ENCODE measurements at regions not wholly inside any gene's neighbourhood (a gene's known extent, or its start where the extent isn't known, plus 50 kb on each side); places are given as distances from the start of the nearest gene placed in this dataset.
A peak's percentile ranks its signal among the peaks of the same experiment; 100 is the strongest.

DNA sequence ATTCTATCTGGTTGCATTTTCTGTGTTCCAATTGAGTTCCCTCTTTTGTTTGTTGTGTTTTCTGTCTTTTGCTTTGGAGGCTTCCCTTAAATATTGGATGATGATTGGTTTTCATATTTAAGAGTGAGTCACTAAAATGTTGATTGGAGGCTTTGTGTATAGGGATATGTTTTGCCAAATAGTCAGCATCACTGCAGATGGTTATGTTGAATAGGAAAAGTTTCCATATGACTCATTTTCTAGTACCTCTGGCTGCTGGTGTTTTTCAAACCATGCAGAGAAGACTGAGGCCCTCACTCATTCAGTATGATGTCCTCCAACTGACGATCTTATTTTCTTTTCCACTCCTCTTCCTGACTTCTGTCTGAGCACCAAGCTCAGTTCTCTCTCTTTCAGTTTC lies 1290.0 kb downstream of the EFNA5 start:
- DNase-seq (ENCODE audit: low read depth) = no peak
- no peak overlapping the region for H3K4me3 ChIP-seq (ENCODE audit: low read length)
- TF ChIP-seq, protein P1, sequence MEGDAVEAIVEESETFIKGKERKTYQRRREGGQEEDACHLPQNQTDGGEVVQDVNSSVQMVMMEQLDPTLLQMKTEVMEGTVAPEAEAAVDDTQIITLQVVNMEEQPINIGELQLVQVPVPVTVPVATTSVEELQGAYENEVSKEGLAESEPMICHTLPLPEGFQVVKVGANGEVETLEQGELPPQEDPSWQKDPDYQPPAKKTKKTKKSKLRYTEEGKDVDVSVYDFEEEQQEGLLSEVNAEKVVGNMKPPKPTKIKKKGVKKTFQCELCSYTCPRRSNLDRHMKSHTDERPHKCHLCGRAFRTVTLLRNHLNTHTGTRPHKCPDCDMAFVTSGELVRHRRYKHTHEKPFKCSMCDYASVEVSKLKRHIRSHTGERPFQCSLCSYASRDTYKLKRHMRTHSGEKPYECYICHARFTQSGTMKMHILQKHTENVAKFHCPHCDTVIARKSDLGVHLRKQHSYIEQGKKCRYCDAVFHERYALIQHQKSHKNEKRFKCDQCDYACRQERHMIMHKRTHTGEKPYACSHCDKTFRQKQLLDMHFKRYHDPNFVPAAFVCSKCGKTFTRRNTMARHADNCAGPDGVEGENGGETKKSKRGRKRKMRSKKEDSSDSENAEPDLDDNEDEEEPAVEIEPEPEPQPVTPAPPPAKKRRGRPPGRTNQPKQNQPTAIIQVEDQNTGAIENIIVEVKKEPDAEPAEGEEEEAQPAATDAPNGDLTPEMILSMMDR (conservative IDR thresholded peaks at IDR 0.05; ENCODE audit: low read depth, low read length) = no peak

DNA sequence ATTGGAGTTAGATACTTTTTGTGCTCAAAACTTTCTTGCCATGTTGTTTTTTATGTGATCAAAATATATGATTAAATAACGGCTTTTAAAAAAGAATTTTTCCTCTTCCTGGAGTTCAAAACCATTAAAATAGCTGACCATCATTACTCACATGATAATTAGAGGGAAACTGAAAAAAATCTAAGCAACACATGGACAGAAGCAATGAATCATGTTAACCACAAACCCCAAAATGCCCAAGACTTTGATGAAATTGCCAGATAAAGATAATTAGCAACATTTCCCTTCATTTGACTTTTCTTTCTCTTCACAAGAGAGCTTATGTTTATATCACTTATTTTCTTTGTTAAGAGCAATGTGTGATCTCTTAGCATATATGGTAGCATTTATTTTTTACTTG lies 1294.2 kb downstream of the EFNA5 start:
- TF ChIP-seq, protein P1 (conservative IDR thresholded peaks at IDR 0.05; ENCODE audit: low read depth, low read length) = no peak
- no peak overlapping the region for H3K4me3 ChIP-seq (ENCODE audit: low read length)
- peak; percentile 86 for DNase-seq (ENCODE audit: low read depth)

DNA sequence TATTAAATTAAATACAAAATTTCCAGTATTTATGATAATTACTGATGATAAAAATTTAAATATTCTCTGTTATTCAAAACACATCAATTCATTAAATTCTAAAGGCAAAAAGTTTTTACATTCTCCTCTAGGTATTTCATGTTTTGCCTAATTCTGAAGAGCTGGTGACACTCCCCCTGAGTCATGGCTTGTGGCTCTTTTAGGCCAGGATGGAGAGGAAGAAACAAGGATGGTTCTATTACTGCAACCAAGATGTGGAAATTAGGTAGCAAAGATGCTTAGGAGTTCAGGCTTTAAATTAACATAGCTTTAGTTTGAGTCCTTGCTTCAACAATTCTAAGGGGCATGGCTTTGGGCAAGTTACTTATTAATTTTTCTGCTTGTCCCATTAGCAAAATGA lies 1295.8 kb downstream of the EFNA5 start:
- no peak for DNase-seq (ENCODE audit: low read depth)
- no peak overlapping the region for H3K4me3 ChIP-seq (ENCODE audit: low read length)
- TF ChIP-seq, protein P1 (conservative IDR thresholded peaks at IDR 0.05; ENCODE audit: low read depth, low read length) = no peak

DNA sequence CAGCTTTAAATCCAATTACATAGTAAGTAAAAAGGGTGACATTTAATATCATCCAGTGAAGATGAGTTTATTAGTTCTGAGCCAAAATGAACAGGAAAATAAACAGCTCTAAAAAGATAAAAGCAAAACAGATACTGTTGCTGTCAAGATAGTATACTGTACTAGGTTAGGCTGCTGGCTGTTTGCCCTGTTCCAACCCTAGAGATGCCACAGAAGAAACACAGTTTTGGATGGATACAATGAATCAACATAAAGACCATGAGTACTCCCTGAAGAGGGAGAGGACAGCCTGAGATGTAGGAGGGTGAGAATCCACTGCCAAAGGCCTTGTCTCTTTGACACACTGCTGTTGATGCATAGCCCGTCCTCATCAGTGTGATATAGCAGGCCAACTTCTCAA lies 1302.7 kb downstream of the EFNA5 start:
- H3K4me3 ChIP-seq (ENCODE audit: low read length) = no peak overlapping the region
- TF ChIP-seq, protein P1 (conservative IDR thresholded peaks at IDR 0.05; ENCODE audit: low read depth, low read length) = no peak
- DNase-seq (ENCODE audit: low read depth) = no peak

DNA sequence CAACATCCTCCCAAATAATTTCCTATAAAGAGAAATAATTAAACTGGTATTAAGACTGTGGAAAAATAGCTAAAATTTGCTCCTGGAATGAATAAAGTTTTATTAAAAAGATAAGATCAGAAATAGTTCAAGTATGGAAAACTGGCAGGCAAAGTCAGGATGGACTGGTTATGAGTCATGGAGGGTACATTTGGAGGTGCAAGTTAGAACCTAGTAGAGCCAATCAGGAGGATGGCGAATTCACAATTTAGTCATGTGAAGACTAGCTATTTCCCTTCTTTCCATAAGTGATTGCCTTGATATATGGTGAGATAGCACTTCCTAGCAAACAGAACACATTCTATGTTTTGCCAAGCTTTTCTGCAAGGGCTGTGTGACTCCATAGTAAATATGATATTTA lies 1303.5 kb downstream of the EFNA5 start:
- no peak for DNase-seq (ENCODE audit: low read depth)
- no peak overlapping the region for H3K4me3 ChIP-seq (ENCODE audit: low read length)
- TF ChIP-seq, protein P1 (conservative IDR thresholded peaks at IDR 0.05; ENCODE audit: low read depth, low read length) = no peak

DNA sequence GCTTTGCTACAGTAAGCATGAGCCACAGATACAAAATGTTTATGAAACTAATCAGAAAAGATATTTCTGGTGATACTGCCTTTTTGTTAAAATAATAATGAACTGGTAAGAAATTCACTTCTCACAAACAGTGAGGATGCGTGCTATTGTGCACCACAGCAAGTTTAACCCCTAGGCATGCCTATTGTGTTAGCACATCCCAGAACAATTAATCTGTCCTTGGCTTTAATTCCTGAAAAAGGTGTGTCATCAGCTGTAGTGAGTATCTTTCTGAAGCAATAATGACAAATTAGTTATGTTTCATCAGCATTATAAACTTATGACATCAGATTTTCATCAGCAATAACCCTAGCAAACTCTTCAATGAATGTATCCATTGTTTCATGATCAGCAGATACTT lies 1307.2 kb downstream of the EFNA5 start:
- no peak for DNase-seq (ENCODE audit: low read depth)
- no peak overlapping the region for H3K4me3 ChIP-seq (ENCODE audit: low read length)
- TF ChIP-seq, protein P1 (conservative IDR thresholded peaks at IDR 0.05; ENCODE audit: low read depth, low read length) = no peak

DNA sequence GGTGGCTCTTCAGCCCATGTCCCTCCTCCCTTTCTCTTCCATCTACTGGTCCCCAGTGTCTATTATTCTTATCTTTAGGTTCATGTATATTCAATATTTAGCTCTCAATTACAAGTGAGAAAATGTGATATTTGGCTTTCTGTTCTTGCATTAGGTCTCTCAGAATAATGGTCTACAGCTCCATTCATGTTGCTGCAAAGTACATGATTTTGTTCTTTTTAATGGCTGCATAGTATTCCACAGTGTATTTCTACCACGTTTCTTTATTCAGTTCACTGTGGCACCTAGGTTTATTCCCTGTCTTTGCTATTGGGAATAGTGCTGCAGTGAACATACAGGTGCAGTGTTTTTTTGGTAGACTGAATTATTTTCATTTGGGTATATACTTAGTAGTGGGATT lies 1308.8 kb downstream of the EFNA5 start:
- H3K4me3 ChIP-seq (ENCODE audit: low read length) = no peak overlapping the region
- TF ChIP-seq, protein P1 (conservative IDR thresholded peaks at IDR 0.05; ENCODE audit: low read depth, low read length) = no peak
- DNase-seq (ENCODE audit: low read depth) = no peak
